HG03025 (cell line): ENCODE measurements at regions not wholly inside any gene's neighbourhood (a gene's known extent, or its start where the extent isn't known, plus 50 kb on each side); places are given as distances from the start of the nearest gene placed in this dataset.

Experiments
- ATAC-seq: cut with Tn5 transposase; IDR thresholded peaks from one replicate; pipeline ENCODE4 v1.9.1; 2021; ENCODE audit warnings: mild to moderate bottlenecking, moderate library complexity; ENCODE audit not compliant: unreplicated experiment, low FRiP score

DNA sequence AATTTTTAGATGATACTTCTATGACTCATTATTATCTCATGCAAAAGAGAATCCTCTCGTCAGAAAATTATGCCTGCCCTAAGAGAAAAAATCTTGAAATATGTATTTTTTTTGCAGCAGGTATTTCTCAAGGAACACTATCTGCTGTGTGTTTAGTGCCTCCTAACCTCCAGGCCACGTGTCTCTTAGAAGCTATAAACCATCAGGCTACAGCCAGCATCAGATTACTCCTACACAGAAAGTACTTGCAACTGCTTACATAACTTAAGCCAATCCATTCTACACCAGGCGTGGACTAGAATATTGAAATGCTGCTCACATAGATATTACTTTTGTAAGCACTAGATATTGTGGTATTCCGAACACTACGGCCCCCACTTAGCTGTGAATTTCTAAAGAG, 933.4 kb downstream of the PLA2G4A start:
- ATAC-seq = no peak

- ATAC-seq = no peak
Measured at GRCh38 chr1:187763465-187763864, 934.7 kb downstream of the PLA2G4A start.

DNA sequence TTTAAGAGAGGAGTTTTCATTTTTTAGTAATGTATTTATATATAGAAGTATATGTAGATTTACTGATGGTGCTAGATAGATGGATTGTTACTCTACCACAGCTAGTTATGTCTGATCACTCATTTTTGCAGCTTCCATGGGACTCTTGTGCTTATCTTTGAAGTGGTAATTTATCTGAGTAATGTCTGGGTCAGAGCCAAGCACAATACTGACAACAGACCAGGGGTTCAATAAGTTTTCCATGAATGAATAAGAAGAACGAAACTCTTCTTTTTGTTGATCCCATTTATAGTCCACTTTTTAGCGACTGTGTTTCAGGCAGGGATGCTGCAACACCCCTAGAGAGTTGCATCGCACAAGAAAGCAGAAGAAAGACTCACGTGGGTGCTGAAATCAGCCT, 935.2 kb downstream of the PLA2G4A start:
- ATAC-seq = no peak

- no peak for ATAC-seq
Measured at GRCh38 chr1:187771396-187771795, 942.6 kb downstream of the PLA2G4A start.

DNA sequence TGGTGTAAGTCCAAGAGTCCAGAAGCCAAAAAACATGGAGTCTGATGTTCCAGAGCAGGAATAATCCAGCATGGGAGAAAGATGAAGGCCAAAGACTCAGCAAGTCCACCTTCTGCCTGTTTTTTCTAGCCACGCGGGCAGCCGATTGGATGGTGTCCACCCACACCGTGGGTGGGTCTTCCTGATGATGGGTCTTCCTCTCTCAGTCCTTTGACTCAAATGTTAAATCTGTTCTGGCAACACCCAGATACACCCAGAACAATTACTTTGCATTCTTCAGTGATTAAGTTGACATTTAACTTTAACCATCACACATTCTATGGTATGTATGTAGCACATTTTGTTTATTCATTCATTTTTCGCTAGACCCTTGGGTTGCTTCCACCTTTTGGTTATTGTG, 944.4 kb downstream of the PLA2G4A start:
- no peak for ATAC-seq

DNA sequence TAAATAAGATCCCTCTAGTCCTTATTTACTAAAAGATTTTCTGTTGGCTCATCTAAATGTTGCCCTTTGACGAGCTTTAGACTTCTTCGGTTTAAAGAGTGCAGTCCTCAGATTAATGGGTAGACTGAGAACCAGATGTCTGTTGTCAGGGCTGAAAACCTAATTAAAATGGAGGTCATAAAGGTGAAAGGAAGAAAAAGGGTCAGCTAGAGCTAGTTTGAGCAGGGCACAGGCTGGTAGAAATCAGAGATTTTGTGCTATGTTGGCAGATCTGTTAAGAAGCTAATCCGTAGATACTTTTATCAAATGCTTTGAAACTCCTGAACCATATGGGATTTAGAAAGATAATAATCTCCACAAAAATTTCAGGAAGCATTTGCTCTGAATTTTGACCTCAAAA, 959.0 kb downstream of the PLA2G4A start:
- no peak for ATAC-seq

- no peak for ATAC-seq
Measured at GRCh38 chr1:187788718-187789117, 960.0 kb downstream of the PLA2G4A start.

DNA sequence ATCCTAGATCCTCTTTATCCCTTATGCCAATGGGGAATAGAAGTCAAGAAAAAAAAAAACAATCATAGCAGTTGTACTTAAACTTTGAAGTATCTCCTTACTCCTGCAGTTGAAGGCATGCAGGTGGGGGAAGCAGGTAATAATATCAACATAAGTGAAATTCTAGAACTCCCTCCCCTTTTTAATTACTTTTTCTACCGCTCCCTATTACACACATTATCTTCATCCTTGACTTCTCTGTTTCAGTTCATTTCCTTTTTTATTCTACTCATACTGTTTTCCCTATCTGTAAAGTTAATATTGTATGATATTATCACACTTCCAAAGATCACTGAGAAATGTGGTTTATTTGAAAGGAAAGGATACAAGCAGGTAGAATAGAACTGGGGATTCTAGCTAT, 962.0 kb downstream of the PLA2G4A start:
- no peak for ATAC-seq

- ATAC-seq = no peak
Measured at GRCh38 chr1:187794561-187794960, 965.8 kb downstream of the PLA2G4A start.

DNA sequence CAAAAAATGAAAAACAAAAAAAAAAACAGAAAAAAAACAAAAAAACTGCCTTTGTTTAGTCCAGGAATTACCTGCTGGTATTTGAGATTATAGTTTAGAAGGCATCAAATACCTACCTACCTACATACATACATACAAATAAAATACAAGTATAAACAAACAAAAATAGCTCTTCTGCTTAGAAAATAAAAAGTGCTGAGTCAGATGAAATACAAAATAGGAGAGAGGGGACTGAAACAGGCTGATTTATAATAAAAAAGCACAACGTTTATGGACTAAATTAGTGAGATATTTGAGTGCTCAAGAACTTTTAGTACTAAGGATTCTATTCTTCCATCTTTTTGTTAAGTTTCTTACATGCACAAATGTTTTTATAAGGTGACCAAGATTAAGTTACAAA, 980.8 kb downstream of the PLA2G4A start:
- no peak for ATAC-seq

DNA sequence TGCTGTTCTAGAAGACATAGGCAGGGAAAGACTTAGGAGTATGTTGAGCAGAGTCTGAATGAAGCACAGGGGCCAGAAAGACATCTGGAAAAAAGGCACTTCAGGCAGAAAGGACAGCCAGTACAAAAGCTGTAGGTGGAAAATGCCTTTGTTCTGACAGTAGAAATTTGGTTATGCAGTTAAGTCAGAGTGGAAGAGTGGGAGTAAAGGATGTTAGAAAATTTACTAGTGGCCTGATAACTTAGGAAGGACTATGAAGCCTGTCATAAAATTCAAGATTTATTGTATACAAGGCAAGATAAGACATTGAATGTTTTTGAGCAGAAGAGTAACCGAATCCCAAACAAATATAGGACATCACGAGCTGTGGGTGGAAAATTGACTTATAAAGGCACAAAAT, 987.9 kb downstream of the PLA2G4A start:
- no peak for ATAC-seq

DNA sequence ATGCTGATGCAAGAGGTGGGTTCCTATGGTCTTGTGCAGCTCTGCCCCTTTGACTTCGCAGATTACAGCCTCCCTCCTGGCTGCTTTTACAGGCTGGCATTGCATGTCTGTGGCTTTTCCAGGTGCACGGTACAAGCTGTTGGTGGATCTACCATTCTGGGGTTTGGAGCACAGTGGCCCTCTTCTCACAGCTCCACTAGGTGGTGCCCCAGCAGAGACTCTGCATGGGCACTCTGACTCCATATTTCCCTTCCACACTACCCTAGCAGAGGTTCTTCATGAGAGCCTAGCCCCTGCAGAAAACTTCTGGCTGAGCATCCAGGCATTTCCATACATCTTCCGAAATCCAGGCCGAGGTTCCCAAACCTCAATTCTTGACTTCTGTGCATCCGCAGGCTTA, 989.0 kb downstream of the PLA2G4A start:
- no peak for ATAC-seq

- no peak for ATAC-seq
Measured at GRCh38 chr1:187819086-187819485, 990.3 kb downstream of the PLA2G4A start.

DNA sequence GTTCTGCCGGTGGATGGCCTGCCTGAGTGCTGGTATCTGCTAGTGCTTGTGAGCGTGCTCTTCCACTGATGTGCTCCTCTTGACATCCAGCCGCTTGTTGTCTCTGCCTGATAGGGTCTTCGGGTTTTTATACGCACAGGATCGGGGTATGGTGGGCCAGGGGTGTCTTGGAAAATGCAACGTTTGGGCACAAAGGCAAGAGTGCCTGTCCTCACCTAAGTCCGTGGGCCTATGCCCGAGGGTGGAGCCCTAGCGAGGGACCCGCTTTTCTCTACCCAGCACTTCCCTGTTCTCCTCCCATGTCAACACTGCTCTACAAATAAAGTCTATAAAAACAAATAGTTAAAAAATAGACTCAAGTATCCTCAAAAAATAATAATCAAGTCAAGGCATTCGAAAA, 1007.8 kb downstream of the PLA2G4A start:
- ATAC-seq = no peak

- no peak for ATAC-seq
Measured at GRCh38 chr1:187837787-187838186, 1009.0 kb downstream of the PLA2G4A start.

- no peak for ATAC-seq
Measured at GRCh38 chr1:187838335-187839293, 1009.9 kb downstream of the PLA2G4A start.

- ATAC-seq = no peak
Measured at GRCh38 chr1:187839873-187840272, 1011.1 kb downstream of the PLA2G4A start.

- ATAC-seq = no peak
Measured at GRCh38 chr1:187840557-187840956, 1011.8 kb downstream of the PLA2G4A start.

DNA sequence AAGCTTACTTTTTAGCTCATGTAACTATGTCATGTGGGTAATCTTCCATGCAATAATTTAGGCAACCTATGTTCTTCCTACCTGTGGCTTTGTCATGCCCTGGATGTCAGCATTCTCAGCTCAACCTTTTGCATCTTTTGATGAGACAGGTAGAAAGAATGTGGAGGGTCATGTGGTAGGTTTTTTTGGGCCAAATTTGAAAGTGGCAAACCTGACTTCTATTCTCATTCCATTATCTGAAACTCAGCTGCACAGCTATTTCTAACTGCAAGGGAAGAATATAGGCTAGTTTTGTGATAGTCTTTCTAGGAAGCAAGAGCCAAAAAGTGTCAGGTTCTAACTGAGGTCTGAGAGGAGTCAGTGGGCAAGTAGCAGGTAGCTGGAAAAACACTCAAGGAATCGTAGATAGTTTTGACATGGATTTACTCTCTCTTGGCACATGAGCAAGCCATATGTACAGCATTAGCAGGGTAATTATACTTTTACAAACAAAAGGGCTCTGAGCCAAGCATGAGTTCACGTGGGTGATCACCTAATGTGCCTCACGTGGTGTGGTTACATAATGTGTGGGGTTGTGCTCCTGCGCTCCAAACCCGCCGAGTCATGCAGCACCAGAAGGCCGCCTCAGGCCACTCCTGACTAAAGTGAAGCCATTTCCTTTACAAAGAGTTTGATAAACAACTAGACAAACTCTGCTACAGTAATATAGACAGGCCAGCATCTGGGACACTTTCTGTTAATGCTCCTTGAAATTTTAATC, 1013.8 kb downstream of the PLA2G4A start:
- no peak for ATAC-seq

DNA sequence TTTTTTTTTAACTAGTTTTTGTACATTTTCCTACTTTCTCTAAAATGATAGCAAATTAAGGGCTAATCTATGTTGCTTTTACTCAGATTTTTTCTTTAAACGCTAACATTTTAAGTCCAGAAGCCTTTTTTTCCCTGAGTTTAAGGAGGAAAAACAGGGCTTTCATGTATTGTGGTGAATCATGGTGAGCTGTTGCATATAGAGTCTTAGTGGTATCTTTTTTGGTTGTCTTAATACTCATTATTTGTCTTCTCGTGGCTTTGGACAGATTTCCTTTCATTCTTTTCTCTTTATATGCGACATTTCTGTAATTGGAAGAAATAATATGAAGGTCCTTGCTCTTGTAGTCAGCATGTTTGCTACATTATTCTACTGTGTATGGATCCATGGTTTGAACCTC, 1015.6 kb downstream of the PLA2G4A start:
- ATAC-seq = no peak

GRCh38 chr1:187847531-187847930, 1018.8 kb downstream of the PLA2G4A start:
- no peak for ATAC-seq

DNA sequence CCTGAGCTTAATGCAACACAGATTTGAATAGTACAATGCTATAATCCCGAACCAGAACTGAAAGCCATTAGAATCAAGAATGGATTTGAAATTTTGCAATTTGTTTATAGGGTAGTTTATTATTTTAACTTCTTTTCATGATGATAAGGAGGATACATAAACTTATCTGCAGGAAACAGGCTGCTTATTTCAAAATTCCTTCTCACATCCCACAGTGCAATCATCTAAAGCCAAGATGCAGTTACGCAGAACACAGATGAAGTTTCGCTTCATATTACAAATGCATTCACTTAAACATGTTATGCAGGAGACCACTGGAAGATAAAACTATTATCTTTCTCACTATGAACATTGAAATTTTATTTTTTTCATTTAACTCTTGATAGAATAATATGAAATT, 1019.6 kb downstream of the PLA2G4A start:
- ATAC-seq = no peak
